ENCODE measurements at regions not wholly inside any gene's neighbourhood (a gene's known extent, or its start where the extent isn't known, plus 50 kb on each side); places are given as distances from the start of the nearest gene placed in this dataset.

DNA sequence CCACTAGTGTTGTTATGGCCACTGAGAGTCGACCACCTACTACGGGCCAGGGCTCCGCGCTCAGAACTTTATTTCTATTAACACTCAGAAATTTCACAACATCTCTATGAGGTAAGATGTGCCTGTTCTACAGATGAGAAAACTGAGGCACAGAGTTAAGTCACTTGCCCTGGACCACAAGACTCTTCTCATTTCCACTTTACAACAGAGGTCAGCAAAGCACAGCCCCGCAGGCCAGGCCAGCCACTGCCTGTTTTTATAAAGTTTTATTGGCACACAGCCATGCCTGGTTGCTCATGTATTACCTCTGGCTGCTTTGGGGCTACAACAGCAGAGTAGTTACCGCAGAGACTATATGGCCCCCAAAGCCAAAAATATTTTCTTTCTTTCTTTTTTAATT lies 503.6 kb downstream of the SHQ1 start:
- TF ChIP-seq CTCF (IDR thresholded peaks at IDR 0.05) (no peak), POLR2AphosphoS5 (IDR thresholded peaks at IDR 0.05) (no peak), POLR2A (IDR thresholded peaks at IDR 0.05) (no peak), EP300 (IDR thresholded peaks at IDR 0.05; ENCODE audit: low read depth) (no peak)

All from transverse colon (tissue), 4 donors.